HG02973 (cell line): ENCODE measurements at regions not wholly inside any gene's neighbourhood (a gene's known extent, or its start where the extent isn't known, plus 50 kb on each side); places are given as distances from the start of the nearest gene placed in this dataset.
A peak's percentile ranks its signal among the peaks of the same experiment; 100 is the strongest.
"Not testable (repeated sequence)": the region's sequence is repeated elsewhere in the genome, so short reads cannot be mapped to it uniquely, and the experiment has no call there.

Source experiments
- ATAC-seq: cut with Tn5 transposase; IDR thresholded peaks from one replicate; pipeline ENCODE4 v1.9.1; 2021; ENCODE audit warnings: moderate library complexity; ENCODE audit not compliant: unreplicated experiment

DNA sequence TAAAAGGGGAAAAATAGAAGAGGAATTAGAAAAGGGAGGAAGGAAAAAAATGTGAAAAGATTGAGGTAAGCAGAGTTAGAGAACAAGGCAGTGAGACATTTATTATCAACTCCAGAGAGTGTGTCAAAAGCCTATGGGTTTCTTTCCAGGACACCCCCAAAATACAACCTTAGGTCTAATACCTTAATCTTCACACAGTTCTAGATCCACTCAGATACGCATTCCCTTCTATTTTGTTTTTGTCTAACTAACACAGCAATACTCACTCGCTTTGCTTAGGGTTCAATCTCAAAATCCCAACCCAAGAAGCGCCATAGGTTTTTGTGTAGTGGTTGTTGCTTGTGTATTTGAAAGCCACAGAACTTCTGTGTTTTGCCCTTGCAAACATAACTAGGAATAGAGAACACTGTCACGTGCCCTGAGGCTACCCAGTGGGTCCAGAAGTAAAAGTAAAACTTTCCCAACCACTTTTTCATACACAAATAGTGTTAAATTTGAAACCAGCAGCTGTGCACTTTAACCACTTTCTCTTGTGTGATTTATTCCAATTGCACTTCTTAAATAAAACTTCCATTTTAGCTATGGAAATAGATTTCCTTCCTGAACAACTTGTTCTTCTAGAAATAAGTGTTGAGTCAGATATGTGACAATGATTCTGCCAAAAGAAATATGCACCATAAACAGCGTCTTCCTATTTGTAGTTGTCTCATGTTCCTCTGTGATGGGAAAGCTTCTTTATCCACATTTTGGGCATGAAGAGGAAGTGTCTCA is 414.7 kb upstream of the GHITM start:
- ATAC-seq: peak; percentile 78

DNA sequence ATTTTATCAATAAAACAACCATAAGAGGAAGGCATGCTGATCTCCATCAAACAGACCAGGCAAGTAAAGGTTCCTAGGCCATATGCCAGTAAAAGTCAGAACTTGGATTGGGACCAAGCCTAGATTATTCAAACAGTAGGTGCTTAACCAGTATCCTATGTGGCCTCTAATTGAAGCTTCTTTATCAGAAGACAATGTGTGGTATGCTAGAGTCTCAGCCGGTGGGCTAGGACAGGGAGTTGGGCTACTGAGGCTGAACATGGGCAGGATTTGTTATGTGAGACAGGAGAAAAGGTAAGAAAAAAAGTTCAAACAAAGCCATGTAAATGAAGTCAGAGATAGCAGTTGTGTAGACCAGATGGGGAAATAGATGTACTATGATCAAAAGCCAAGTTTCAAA is 413.7 kb upstream of the GHITM start:
- no peak for ATAC-seq

DNA sequence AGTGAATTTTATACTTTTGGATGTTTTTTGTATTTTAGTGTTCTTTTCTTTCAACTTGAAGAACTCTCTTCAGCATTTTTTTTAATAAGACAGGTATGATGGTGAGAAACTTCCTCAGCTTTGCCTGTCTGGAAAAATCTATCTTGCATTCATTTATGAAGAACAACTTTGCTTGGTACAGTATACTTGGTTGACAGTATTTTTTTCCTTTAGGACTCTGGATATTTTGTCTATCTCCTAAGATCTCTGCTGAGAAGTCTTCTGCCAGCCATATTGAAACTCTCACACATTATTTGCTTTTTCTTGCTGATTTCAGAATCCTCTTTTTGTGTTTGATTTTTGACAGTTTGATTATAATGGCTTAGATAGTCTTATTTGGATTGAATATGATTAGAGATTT is 405.0 kb upstream of the GHITM start:
- ATAC-seq: no peak

GRCh38 chr10:83736008-83736407 is 403.3 kb upstream of the GHITM start:
- no peak for ATAC-seq

DNA sequence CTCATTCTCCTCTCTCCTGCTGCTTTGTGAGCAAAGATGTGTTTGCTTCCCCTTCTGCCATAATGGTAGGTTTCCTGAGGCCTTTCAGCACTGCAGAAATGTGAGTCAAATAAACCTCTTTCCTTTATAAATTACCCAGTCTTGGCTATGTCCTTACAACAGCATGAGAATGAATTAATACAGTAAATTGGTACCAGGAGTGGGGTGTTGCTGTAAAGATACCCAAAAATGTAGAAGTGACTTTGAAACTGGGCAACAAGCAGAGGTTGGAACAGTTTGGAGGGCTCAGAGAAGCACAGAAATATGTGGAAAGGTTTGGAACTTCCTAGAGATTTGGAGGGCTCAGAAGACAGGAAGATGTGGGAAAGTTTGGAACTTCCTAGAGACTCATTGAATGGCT is 388.7 kb upstream of the GHITM start:
- no peak for ATAC-seq

DNA sequence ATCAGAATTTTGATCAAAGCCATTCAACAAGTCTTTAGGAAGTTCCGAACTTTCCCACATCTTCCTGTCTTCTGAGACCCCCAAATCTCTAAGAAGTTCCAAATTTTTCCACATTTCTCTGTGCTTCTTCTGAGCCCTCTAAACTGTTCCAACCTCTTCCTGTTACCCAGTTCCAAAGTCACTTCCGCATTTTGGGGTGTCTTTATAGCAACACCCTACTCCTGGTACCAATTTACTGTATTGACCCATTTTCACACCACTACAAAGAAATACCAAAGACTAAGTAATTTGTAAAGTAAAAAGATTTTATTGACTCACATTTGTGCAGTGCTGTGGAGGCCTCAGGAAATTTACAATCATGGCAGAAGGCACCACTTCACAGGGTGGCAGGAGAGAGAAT is 385.8 kb upstream of the GHITM start:
- no peak for ATAC-seq

DNA sequence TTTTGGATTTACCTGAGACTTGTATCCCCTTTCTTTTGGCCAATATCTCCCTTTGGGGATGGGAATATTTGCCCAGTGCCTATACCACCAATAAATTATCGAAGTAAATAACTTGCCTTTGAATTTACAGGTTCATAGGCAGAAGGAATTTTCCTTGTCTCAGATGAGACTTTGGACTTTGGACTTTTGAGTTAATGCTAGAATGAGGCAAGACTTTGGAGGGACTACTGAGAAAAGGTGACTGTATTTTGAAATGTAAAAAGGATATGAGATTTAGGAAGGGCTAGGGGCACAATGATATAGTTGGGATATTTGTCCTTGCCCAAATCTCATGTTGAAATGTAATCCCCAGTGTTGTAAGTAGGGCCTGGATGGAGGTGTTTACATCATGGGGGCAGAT is 384.5 kb upstream of the GHITM start:
- ATAC-seq: no peak

GRCh38 chr10:83760142-83760541 is 379.2 kb upstream of the GHITM start:
- ATAC-seq: no peak

DNA sequence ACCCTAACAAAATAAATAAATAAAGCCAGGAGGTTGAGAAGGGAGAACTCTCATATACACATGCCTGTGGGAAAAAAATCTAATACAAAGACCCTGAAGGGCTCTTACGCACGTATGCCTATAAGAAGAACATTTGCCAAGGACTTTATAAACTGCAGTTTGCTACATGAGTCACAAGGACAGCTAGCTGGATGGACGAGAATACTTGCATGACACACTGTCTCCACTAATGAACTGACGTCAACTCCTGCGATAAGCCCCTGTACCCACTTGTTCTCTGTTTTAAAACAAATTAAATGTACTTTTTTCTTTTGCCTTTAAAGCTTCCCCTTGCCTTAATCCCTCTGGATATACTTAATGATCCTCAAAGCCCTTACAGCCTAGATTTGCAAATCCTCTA is 374.6 kb upstream of the GHITM start:
- no peak for ATAC-seq

DNA sequence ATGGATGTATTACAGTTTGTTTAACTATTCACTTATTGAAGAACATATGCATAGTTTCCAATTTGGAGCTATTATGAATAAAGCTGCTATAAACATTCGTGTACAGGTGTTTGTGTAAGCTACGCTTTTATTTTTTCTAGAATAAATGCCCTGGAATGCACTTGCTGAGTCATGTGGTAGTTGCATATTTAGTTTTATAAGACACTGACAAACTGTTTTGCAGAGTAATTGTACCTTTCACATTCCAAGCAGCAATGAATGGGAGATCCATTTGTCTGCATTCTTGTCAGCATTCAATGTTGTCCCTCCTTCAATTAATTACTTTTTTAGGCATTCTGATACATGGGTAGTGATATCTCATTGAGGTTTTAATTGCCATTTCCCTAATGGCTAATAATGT is 373.6 kb upstream of the GHITM start:
- ATAC-seq: no peak

- no peak for ATAC-seq
These were observed 370.0 kb upstream of the GHITM start for GRCh38 chr10:83769281-83769820.

GRCh38 chr10:83786701-83787100 is 352.6 kb upstream of the GHITM start:
- ATAC-seq: not testable (repeated sequence)

GRCh38 chr10:83801983-83802382 is 337.3 kb upstream of the GHITM start:
- ATAC-seq: no peak

DNA sequence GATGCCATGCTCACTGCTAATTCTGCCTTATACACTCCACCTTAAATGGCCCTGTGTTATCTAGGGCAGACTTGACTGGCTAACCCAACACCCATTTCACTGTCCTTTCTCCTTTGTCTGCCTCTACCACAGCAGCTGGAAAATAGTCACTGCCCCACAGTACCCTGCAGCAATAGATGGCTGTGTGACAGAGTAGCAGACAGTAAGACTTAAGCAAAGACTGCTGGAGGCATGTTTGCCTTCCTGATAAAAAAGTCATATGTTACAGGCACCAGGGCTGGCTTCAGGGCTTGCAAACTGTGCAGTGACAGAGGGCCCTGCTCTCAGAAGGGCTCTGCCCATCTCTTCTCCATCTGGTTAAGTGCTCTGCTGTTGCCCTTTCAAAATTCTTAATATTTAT is 332.6 kb upstream of the GHITM start:
- no peak for ATAC-seq

DNA sequence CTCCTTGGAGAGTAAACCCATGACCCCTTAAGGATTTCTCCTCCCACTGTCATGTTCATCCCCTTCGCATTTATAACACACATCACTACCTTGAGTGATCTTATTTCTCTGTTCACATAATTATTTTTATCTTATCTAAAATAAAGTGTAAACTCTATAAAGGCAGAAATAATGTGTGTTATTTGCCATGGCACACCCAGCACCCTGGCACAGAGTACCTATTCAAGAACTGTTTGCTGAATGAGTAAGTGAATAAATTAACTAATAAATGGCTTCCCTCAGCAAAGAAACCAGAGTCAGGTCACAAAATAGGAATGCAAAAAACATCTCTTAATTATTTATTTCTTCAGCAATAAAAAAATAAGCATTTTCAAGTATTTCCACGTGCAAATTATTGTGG is 330.3 kb upstream of the GHITM start:
- no peak for ATAC-seq

- ATAC-seq: no peak
These were observed 322.4 kb upstream of the GHITM start for GRCh38 chr10:83816942-83817341.

- ATAC-seq: no peak
These were observed 321.5 kb upstream of the GHITM start for GRCh38 chr10:83817797-83818196.

- ATAC-seq: no peak
These were observed 319.7 kb upstream of the GHITM start for GRCh38 chr10:83819609-83820008.

DNA sequence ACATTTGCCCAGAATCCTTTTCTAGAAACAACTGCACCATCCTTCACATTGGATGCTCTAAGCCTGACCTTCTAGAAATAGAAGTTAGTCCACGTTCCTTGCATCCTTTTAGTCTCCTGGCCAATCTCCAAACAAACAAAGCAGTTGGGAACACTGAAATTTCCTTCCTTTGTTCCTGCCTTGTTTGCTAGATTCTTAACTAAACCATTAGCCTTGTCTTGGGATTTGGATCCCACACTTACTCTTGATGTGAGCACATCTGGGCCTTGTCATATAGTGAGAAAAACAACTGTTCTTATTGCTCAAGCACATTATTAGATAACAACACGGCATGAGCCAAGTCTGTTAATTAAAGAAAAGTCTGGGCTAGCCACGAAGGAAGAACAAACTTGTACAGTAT is 319.3 kb upstream of the GHITM start:
- ATAC-seq: no peak

DNA sequence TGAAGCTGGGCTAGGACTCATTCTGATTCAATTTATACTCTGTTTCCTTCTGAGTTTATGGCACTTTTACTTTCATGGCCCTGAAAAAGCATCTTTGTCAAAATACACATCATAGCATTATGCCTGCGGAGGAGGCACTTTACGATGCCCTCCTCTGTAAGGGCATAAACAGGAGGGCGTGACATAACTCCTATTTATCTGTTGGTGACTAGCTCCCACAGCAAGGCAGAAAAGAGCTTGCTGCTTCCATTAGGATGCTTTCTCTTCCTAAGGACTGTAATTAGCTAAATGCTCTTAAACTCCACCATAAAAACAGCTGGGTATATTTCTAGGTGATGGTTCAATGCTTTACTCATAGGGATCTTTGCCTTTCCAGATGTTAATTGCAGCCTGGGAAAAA is 315.2 kb upstream of the GHITM start:
- ATAC-seq: no peak

- ATAC-seq: no peak
These were observed 305.2 kb upstream of the GHITM start for GRCh38 chr10:83834096-83834495.

- ATAC-seq: no peak
These were observed 303.2 kb upstream of the GHITM start for GRCh38 chr10:83835945-83836745.
